ENCODE measurements at regions not wholly inside any gene's neighbourhood (a gene's known extent, or its start where the extent isn't known, plus 50 kb on each side); places are given as distances from the start of the nearest gene placed in this dataset.

- H3K36me3 ChIP-seq (ENCODE audit: control insufficient read depth, low read length) = no peaks in the 10 kb centered on the region
- H3K9me3 ChIP-seq (ENCODE audit: control insufficient read depth, insufficient read depth, low read length) = no peaks in the 10 kb centered on the region
- H4K20me1 ChIP-seq (ENCODE audit: control insufficient read depth, insufficient read depth, low read depth, low read length) = no peaks in the 10 kb centered on the region
- no peak overlapping the region for H3K27ac ChIP-seq (ENCODE audit: low read depth, low read length)
- H3K4me3 ChIP-seq (ENCODE audit: low read length) = no peak overlapping the region
- no peaks in the 10 kb centered on the region for H3K9me2 ChIP-seq (replicated peaks; ENCODE audit: control insufficient read depth, low read length)
- H3F3A ChIP-seq (ENCODE audit: control insufficient read depth, insufficient read depth) = no peaks in the 10 kb centered on the region
- H3K79me2 ChIP-seq (ENCODE audit: control insufficient read depth, low read length) = no peaks in the 10 kb centered on the region
- no peak for TF ChIP-seq EZH2phosphoT487 (IDR thresholded peaks at IDR 0.05; ENCODE audit: borderline replicate concordance, low read length)
- no peak for TF ChIP-seq CTCF (IDR thresholded peaks at IDR 0.05; ENCODE audit: low read depth, low read length, poor library complexity, severe bottlenecking)
- H3K4me2 ChIP-seq (ENCODE audit: low read length) = no peak overlapping the region
- H3K4me1 ChIP-seq (ENCODE audit: control insufficient read depth, low read length) = no peaks in the 10 kb centered on the region
- H3K27me3 ChIP-seq (ENCODE audit: control insufficient read depth, low read length) = no peaks in the 10 kb centered on the region; the same call in 1 of the 2 replicates
Observed at GRCh38 chr21:28734522-28735175, 258.0 kb downstream of the LTN1 start.

- TF ChIP-seq CTCF (IDR thresholded peaks at IDR 0.05; ENCODE audit: low read depth, low read length, poor library complexity, severe bottlenecking) (no peak), EZH2phosphoT487 (IDR thresholded peaks at IDR 0.05; ENCODE audit: borderline replicate concordance, low read length) (no peak)
- no peak overlapping the region for H3K4me2 ChIP-seq (ENCODE audit: low read length)
- no peaks in the 10 kb centered on the region for H4K20me1 ChIP-seq (ENCODE audit: control insufficient read depth, insufficient read depth, low read depth, low read length)
- no peak overlapping the region for H3K4me3 ChIP-seq (ENCODE audit: low read length)
- no peaks in the 10 kb centered on the region for H3K9me3 ChIP-seq (ENCODE audit: control insufficient read depth, insufficient read depth, low read length)
- H3K27me3 ChIP-seq (ENCODE audit: control insufficient read depth, low read length) = no peaks in the 10 kb centered on the region
- H3F3A ChIP-seq (ENCODE audit: control insufficient read depth, insufficient read depth) = no peaks in the 10 kb centered on the region
- no peaks in the 10 kb centered on the region for H3K9me2 ChIP-seq (replicated peaks; ENCODE audit: control insufficient read depth, low read length)
- no peak overlapping the region for H3K27ac ChIP-seq (ENCODE audit: low read depth, low read length)
- no peaks in the 10 kb centered on the region for H3K36me3 ChIP-seq (ENCODE audit: control insufficient read depth, low read length)
- H3K79me2 ChIP-seq (ENCODE audit: control insufficient read depth, low read length) = no peaks in the 10 kb centered on the region
- no peaks in the 10 kb centered on the region for H3K4me1 ChIP-seq (ENCODE audit: control insufficient read depth, low read length)
Observed at GRCh38 chr21:28731700-28732321, 260.9 kb downstream of the LTN1 start.

- no peaks in the 10 kb centered on the region for H3F3A ChIP-seq (ENCODE audit: control insufficient read depth, insufficient read depth)
- TF ChIP-seq CTCF (IDR thresholded peaks at IDR 0.05; ENCODE audit: low read depth, low read length, poor library complexity, severe bottlenecking) = no peak
- no peak for TF ChIP-seq EZH2phosphoT487 (IDR thresholded peaks at IDR 0.05; ENCODE audit: borderline replicate concordance, low read length)
- no peak overlapping the region for H3K4me2 ChIP-seq (ENCODE audit: low read length)
- no peaks in the 10 kb centered on the region for H3K27me3 ChIP-seq (ENCODE audit: control insufficient read depth, low read length)
- no peak overlapping the region for H3K4me3 ChIP-seq (ENCODE audit: low read length)
- H3K79me2 ChIP-seq (ENCODE audit: control insufficient read depth, low read length) = no peaks in the 10 kb centered on the region
- H3K36me3 ChIP-seq (ENCODE audit: control insufficient read depth, low read length) = no peaks in the 10 kb centered on the region
- no peaks in the 10 kb centered on the region for H3K9me3 ChIP-seq (ENCODE audit: control insufficient read depth, insufficient read depth, low read length)
- no peaks in the 10 kb centered on the region for H3K4me1 ChIP-seq (ENCODE audit: control insufficient read depth, low read length)
- H4K20me1 ChIP-seq (ENCODE audit: control insufficient read depth, insufficient read depth, low read depth, low read length) = no peaks in the 10 kb centered on the region
- no peaks in the 10 kb centered on the region for H3K9me2 ChIP-seq (replicated peaks; ENCODE audit: control insufficient read depth, low read length)
- H3K27ac ChIP-seq (ENCODE audit: low read depth, low read length) = no peak overlapping the region
Observed at GRCh38 chr21:28729887-28730286, 262.8 kb downstream of the LTN1 start.
